EH (cell line): ENCODE measurements at regions not wholly inside any gene's neighbourhood (a gene's known extent, or its start where the extent isn't known, plus 50 kb on each side); places are given as distances from the start of the nearest gene placed in this dataset.

Experiments used
- DNase-seq: peaks from one replicate; pipeline ENCODE4 v3.0.0-alpha.2; 2015; ENCODE audit warnings: low read depth

DNA sequence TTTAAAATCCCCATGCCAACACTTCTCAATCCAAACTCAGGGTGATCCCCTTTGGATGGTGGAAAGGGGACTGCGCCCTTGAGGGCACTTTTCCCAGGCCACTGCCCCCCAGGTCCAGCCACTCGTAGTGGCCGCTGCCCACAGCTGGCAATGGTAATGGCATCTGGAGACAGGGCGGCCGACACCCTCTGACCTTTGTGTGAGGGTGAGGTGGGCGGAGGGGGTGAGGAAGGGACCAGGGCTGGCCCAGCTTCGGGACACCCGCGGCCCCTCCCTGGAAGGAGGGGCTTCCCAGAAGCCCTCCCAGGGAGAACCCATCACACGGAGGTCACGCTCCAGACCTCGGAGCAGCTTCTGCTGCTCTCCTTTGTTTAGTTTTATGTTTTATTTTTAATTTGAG is 289.7 kb downstream of the FOXL1 start:
- no peak for DNase-seq

DNA sequence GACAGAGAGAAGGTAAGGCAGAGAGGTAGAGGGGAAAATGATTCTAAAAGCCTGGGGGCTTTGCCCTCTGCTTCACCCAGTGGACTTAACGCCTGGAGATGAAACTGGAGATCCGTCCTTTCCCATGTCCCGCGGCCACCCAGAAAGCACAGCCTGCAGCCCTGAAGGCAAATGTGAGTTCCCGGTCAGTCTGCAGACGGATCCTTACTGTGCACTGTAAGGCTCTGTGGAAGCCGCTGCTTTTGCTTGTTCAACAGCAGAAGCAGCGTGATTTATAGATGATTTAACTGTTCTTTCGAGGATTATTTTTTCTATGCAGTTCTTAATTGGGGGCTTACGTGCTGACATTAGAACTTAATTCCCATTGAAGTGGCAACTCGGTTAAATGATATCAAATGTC is 290.4 kb downstream of the FOXL1 start:
- DNase-seq = no peak

DNA sequence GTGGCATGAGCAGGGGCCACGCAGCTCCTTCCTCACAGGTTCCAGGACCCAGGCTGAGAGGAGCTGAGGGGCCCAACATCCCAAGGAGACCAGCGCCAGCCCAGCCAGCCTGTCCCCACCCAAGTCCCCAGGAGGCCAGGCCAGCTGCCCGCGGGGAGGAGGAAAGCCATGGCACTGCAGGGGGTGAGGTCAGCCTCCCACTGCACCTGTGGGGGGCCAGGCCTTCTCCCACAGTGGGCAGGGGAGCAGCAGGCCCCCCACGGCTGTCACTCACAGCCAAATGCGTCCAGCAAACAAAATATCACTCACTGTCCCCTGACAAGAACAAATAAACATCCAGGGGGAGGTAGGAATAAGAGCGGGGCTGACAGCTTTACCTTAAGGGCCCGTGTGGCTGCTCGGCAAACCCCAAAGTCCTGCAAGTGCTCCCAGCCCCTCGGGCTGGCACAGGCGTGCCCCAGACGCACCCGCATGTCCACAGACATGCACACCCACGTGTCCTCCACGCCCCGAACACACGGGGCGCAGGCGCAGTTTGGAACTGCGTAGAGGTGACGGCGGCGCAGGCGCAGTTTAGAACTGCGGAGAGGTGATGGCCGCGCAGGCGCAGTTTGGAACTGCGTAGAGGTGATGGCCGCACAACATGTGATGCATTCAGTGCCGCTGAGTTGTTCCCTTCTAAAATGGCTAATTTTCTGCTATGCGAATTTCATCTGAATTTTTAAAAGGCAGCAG is 291.1 kb downstream of the FOXL1 start:
- DNase-seq = no peak

DNA sequence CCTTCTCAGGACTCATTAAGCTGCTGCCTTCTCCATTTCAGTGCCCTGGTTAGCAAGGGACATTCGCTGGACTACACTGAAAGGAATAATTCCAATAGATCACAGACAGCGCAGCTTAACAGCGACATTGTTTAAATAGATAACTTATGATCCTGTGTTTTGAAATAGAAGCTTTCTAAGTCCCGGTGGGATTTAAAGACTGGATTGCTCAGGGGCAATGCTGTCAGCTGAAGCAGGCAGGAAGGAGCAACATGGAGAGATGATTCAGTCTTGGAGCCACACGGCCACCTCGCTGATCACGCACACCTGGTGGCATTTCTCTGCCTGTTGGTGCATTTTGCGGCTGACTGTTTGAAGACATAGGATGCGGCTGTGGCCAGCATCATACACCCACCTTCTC is 292.0 kb downstream of the FOXL1 start:
- DNase-seq = no peak

DNA sequence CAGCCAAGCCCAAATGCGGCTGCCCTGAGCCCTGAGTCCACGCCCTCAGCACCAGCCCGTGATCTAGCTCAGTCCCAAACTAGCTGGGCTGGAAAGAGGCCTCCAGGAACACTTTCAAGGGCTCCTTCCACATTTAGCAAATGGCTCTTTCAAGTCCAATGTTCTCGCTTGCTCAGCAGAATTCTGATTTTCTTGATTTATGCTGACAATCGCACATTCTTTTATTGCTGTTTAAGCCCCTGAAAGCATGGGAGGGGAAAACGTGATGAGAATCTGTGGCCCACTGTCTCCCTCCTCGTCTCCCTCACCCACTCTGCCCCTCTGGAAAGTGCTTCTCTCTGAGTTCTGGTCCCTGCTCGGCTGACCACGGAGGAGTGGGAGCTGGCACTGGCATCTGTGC is 293.8 kb downstream of the FOXL1 start:
- DNase-seq = no peak

GRCh38 chr16:86872833-86873232 is 294.5 kb downstream of the FOXL1 start:
- DNase-seq = no peak

DNA sequence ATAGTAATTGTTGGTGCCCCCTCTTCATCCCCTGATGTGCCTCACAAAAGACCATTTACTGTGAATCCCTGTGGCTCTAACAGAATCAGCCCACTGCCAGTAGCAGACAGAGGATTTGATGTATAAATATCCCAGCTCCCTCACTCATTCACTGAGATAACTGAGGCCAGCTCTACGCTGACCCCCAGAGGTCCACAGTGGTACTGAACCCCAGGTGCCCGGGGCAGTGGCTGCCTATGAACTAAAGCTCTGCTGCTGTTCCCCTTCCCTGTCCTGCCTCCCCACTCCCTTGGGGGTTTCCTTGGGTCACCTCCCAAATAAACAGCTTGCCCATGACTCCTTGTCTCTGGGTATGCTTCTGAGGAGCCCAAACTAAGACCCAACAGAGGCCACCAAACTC is 295.8 kb downstream of the FOXL1 start:
- peak; percentile 48 for DNase-seq

DNA sequence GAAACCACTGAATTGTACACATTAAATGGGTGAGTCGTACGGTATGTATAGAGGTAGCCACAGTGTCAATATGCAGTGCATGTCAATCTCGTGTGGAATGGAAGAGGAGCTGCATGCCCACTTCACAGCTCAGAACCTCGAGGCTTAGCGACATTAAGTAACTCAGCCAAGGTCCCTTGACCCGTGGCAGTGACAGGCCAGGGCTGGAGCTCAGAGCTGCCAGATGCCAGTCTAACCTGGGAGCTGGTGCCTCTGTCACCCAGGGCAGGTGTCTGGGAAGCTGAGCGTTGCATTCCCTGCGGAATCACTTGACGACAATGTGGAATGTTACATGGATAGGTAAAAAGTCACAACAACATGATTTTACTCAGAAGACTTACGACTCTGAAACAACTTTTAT is 298.1 kb downstream of the FOXL1 start:
- no peak for DNase-seq

DNA sequence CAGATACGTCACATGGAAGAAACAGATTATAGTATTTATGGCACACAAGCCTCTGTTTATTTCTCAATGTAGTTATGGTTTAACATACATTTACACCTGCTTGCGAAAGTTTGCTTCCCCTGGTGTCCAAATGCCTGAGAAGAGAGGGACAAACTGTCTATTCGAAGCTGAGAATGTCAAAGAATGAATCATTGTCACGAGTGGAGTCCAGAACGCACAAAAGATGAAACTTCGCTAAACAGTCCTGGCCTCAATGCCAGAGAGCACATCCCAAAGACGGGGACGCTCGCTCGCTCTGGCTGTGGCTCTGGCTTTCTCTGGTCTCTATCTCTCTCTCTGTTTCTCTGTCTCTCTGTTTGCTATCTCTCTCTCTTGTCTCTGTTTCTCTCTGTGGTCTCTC is 298.8 kb downstream of the FOXL1 start:
- DNase-seq = no peak

DNA sequence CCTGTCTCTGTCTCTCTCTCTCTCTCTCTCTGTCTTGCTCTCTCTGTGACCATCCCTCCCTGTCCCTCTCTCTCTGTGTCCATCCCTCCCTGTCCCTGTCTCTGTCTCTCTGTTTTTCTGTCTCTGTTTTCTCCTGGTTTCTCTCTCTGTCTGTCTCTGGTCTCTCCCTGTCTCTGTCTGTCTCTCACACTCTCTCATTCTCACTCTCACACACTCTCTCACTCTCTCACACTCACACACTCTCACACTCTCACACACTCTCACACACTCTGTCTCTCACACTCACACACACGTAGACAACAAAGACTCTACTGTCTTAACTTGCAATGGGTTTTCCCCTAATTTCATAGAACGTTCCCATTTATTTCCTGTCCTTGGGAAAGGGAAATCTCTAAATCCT is 299.5 kb downstream of the FOXL1 start:
- DNase-seq = no peak

DNA sequence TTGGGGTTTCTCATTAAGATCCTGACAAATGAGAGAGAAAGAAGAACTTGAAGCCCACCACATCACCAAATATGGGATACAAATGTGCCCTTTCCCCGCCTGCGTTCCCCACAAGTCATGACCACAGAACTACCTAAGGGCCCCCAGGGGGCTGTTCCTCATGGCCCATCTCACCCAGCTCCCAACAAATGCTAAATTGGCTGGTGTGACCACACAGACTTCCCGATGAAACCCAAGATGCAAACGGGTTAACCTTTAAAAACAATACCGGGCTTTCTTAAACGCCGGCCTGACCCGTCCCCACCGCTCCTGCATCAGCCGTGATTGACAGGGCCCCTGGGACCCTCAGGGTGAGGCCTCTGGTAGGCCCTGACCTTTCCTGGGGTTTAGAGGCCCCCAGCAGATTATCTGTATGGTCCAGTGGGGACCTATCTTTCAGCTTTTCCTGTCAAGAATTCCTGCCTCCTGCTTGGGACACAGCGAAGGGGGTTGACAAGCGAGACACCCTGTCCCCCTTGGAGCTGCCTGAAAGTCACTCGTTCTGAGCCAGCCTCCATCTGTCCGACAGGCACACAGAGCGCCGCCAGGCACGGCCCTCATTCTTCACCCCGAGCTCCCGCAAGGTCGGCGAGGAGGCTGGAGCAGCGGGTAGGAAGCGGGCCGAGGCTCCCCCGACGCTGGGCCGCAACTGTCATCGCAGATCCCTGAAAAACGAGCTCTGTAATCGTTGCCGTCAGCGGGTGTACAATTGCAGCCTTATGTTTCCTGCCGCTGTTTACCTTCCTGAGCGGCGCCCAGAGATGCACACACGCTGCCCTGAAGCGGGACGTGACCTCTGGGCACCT is 300.1 kb downstream of the FOXL1 start:
- DNase-seq = no peak

- DNase-seq = no peak
These were observed 300.9 kb downstream of the FOXL1 start for GRCh38 chr16:86879268-86879667.

GRCh38 chr16:86880316-86881117 is 302.2 kb downstream of the FOXL1 start:
- no peak for DNase-seq

DNA sequence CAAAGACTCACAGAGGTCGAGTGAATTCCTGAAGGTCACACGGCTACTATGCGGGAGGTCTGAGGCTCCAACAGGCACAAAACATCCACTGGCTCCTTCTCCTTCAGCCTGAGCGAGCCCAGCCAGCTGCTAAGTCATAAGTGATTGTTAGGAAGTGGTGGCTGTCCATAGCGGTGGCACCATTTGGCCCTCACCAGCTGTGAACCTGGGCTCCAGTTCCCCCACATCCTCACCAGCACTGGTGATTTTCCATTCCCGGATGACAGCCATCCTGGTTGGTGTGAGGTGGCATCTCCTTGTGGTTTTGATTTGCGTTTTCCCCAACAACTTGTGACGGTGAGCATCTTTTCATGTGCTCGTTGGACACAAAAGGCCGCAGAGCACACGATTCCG is 302.8 kb downstream of the FOXL1 start:
- DNase-seq = no peak

DNA sequence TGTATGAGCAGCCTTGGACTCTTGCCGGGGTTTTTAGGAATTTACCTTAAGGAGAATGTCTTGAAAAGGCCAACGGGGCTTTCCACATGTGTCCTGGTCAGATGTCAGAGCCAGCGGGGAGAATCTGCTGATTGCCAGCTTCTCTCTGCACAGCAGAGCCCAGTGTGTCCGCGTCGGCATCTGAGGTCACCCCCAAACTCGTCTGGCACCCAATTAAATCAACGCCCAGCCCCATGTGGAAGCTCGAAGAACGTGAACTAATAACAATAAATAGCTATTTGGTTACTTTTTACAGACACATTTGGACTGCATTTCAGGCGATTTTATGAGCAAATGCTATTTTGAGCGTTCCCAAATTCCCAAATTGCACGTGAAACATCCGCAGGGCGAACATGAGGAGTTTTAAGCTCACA is 303.5 kb downstream of the FOXL1 start:
- peak; percentile 71 for DNase-seq

GRCh38 chr16:86882586-86883280 is 304.4 kb downstream of the FOXL1 start:
- DNase-seq = peak; percentile 77

GRCh38 chr16:86883583-86884389 is 305.4 kb downstream of the FOXL1 start:
- no peak for DNase-seq

DNA sequence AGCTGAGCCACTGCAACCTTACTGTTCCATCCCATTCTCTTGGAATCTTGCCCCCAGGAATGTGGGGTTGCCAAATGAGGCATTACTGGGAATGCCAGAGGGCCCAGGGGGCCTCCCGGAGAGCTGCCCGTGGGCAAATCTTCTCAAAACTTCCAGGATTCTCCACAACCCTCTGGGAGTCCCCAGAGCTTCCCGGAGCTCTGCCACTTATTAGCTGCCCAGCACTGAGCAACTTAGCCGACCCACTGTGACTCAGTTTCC is 306.0 kb downstream of the FOXL1 start:
- peak; percentile 53 for DNase-seq

DNA sequence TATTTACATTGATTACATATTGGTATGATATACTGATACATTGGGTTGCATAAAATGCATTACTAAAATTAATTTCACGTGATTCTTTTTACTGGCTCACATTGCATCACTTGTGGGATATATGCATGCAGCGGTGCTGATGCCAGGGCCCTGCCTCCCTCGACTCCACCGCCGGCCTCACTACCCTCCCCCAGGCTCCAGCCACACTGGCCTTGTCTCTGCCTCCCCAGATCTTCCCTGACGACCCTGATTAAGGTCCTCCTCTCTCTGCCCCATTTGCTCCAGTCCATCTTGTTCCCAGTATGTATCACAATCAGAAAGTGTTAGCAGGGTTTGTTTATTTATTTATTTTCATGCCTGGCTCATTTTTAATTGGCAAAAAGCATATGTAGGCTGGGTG is 306.8 kb downstream of the FOXL1 start:
- DNase-seq = no peak

DNA sequence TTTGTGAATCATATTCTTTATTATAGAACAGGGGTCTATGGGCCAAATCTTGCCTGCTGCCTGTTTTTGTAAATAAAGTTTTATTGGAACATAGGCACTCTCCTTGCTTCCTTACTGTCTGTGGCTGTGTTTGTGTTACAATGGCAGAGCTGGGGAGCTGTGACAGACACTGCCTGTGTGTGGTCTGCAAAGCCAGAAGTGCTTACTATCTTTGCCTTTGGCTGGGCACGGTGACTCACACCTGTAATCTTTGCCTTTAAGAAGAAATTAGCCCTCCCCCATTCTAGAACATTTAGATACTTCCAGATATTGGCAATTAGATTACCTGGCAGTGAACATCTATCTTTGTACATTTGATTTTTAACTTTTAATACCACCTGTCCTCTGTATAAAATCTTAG is 308.3 kb downstream of the FOXL1 start:
- DNase-seq = no peak

GRCh38 chr16:86887416-86887815 is 309.1 kb downstream of the FOXL1 start:
- DNase-seq = no peak
